ENCODE measurements at regions not wholly inside any gene's neighbourhood (a gene's known extent, or its start where the extent isn't known, plus 50 kb on each side); places are given as distances from the start of the nearest gene placed in this dataset.

DNA sequence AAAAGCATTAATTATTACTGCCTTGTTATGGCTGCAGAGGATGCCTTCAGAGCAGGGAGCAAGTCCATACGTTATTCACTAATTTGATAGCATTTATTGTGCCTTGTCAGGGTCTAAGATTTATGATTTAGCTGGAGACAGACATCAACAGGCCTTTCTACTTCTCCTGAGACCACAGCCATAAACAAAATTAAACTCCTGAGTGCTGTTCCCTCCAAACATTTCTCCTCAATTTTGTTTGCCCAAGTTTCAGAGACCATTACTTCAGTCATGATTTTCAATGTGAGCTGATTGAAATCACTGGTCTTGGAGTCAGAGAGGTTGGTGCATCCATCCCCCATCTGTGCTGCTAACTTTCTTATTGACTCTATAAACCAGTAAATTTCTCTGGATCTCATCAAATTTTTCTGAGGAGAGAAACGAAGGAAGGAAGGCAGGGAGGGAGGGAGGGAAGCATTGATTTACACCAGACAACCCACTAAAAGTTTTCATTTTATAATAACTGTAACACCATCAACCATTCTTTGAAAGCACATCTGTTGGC is 423.6 kb upstream of the CDH11 start:
- TF ChIP-seq, protein P1, sequence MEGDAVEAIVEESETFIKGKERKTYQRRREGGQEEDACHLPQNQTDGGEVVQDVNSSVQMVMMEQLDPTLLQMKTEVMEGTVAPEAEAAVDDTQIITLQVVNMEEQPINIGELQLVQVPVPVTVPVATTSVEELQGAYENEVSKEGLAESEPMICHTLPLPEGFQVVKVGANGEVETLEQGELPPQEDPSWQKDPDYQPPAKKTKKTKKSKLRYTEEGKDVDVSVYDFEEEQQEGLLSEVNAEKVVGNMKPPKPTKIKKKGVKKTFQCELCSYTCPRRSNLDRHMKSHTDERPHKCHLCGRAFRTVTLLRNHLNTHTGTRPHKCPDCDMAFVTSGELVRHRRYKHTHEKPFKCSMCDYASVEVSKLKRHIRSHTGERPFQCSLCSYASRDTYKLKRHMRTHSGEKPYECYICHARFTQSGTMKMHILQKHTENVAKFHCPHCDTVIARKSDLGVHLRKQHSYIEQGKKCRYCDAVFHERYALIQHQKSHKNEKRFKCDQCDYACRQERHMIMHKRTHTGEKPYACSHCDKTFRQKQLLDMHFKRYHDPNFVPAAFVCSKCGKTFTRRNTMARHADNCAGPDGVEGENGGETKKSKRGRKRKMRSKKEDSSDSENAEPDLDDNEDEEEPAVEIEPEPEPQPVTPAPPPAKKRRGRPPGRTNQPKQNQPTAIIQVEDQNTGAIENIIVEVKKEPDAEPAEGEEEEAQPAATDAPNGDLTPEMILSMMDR (IDR thresholded peaks at IDR 0.05; ENCODE audit: insufficient read depth, low read length) = no peak
- TF ChIP-seq POLR2AphosphoS5 (IDR thresholded peaks at IDR 0.05; ENCODE audit: low read depth) (no peak), GABPA (IDR thresholded peaks at IDR 0.05; ENCODE audit: low read depth) (no peak)
- TF ChIP-seq, protein P2, sequence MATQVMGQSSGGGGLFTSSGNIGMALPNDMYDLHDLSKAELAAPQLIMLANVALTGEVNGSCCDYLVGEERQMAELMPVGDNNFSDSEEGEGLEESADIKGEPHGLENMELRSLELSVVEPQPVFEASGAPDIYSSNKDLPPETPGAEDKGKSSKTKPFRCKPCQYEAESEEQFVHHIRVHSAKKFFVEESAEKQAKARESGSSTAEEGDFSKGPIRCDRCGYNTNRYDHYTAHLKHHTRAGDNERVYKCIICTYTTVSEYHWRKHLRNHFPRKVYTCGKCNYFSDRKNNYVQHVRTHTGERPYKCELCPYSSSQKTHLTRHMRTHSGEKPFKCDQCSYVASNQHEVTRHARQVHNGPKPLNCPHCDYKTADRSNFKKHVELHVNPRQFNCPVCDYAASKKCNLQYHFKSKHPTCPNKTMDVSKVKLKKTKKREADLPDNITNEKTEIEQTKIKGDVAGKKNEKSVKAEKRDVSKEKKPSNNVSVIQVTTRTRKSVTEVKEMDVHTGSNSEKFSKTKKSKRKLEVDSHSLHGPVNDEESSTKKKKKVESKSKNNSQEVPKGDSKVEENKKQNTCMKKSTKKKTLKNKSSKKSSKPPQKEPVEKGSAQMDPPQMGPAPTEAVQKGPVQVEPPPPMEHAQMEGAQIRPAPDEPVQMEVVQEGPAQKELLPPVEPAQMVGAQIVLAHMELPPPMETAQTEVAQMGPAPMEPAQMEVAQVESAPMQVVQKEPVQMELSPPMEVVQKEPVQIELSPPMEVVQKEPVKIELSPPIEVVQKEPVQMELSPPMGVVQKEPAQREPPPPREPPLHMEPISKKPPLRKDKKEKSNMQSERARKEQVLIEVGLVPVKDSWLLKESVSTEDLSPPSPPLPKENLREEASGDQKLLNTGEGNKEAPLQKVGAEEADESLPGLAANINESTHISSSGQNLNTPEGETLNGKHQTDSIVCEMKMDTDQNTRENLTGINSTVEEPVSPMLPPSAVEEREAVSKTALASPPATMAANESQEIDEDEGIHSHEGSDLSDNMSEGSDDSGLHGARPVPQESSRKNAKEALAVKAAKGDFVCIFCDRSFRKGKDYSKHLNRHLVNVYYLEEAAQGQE (IDR thresholded peaks at IDR 0.05; ENCODE audit: insufficient replicate concordance, low read depth) = no peak
